GM13977 (cell line): ENCODE measurements at regions not wholly inside any gene's neighbourhood (a gene's known extent, or its start where the extent isn't known, plus 50 kb on each side); places are given as distances from the start of the nearest gene placed in this dataset.

Experiments
- DNase-seq: peaks from one replicate; pipeline ENCODE4 v3.0.0; 2012; ENCODE audit warnings: low spot score
- CTCF ChIP-seq: IDR thresholded peaks from 2 replicates; pipeline ENCODE4 v1.5.1; 2012; ENCODE audit warnings: mild to moderate bottlenecking, control low read depth; ENCODE audit not compliant: insufficient read depth; ENCODE audit errors: extremely low read depth, missing control alignments
- in situ Hi-C: fragments of 300-500 bp; cut with MboI; formaldehyde crosslinking; loops from one replicate; pipeline ENCODE4 v1.12.0; 2022; ENCODE audit warnings: low sequenced_read_pairs, low pct_unique_long_range_greater_than_20kb, mixed read lengths, inconsistent platforms; ENCODE audit not compliant: unreplicated experiment

GRCh38 chr17:36728030-36728991, 126.9 kb downstream of the MRM1 start:
- no peak for DNase-seq
- no peak for TF ChIP-seq CTCF
- in situ Hi-C loops: no loop called here

- in situ Hi-C loops: no loop called here
- TF ChIP-seq CTCF: no peak
- DNase-seq: no peak
These were observed 128.9 kb downstream of the MRM1 start for GRCh38 chr17:36730095-36730808.

GRCh38 chr17:36730857-36731490, 129.6 kb downstream of the MRM1 start:
- DNase-seq: no peak

GRCh38 chr17:36731811-36732210, 130.4 kb downstream of the MRM1 start:
- DNase-seq: no peak
- TF ChIP-seq CTCF: no peak
- in situ Hi-C loops: no loop called here

More at GRCh38 chr17:36730857-36731490, 129.6 kb downstream of the MRM1 start:
- in situ Hi-C loops: no loop called here
- TF ChIP-seq CTCF: no peak

- in situ Hi-C loops: no loop called here
- DNase-seq: no peak
- TF ChIP-seq CTCF: no peak
These were observed 131.0 kb downstream of the MRM1 start for GRCh38 chr17:36732351-36732750.
